Osteocyte (in vitro differentiated cells): ENCODE measurements at regions not wholly inside any gene's neighbourhood (a gene's known extent, or its start where the extent isn't known, plus 50 kb on each side); places are given as distances from the start of the nearest gene placed in this dataset.

Experiments used
- DNase-seq: peaks from one replicate; pipeline ENCODE4 v3.0.0; 2021; ENCODE audit warnings: mixed read lengths; ENCODE audit not compliant: unreplicated experiment; ENCODE audit errors: extremely low spot score
- H3K27ac Mint-ChIP-seq: one replicate; pipeline ENCODE4 v1.8.0; 2021; ENCODE audit warnings: mild to moderate bottlenecking, mixed read lengths; ENCODE audit not compliant: unreplicated experiment
- H3K27me3 Mint-ChIP-seq: one replicate; pipeline ENCODE4 v1.8.0; 2021; ENCODE audit warnings: mixed read lengths; ENCODE audit not compliant: unreplicated experiment
- H3K36me3 Mint-ChIP-seq: one replicate; pipeline ENCODE4 v1.8.0; 2021; ENCODE audit warnings: mixed read lengths; ENCODE audit not compliant: unreplicated experiment
- H3K4me1 Mint-ChIP-seq: one replicate; pipeline ENCODE4 v1.8.0; 2021; ENCODE audit warnings: mixed read lengths; ENCODE audit not compliant: unreplicated experiment
- H3K4me3 Mint-ChIP-seq: one replicate; pipeline ENCODE4 v1.8.0; 2021; ENCODE audit warnings: mild to moderate bottlenecking, moderate library complexity, mixed read lengths; ENCODE audit not compliant: unreplicated experiment
- H3K9me3 Mint-ChIP-seq: one replicate; pipeline ENCODE4 v1.8.0; 2021; ENCODE audit warnings: mixed read lengths; ENCODE audit not compliant: unreplicated experiment
- TF ChIP-seq, protein P1 (sequence below): fragments of 200-600 bp; sonication (generic); IDR thresholded peaks from 2 replicates; pipeline ENCODE4 v1.5.0; 2021; ENCODE audit warnings: antibody characterized with exemption, mild to moderate bottlenecking, moderate library complexity

DNA sequence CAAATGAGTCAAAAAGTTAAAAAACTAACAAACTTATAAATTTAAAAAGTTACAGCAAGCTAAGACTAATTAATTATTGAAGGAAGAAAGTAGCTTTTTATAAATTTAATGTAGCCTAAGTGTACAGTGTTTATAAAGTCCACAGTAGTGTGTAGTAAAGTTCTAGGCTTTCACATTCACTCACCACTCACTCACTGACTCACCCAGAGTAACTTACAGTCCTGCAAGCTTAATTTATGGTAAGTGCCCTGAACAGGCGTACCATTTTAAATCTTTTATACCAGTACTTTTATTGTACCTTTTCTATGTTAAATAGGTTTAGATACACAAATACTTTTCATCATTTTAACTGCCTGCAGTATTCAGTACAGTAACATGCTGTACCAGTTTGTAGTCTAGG, 80.0 kb upstream of the C9orf72 start:
- TF ChIP-seq, protein P1, sequence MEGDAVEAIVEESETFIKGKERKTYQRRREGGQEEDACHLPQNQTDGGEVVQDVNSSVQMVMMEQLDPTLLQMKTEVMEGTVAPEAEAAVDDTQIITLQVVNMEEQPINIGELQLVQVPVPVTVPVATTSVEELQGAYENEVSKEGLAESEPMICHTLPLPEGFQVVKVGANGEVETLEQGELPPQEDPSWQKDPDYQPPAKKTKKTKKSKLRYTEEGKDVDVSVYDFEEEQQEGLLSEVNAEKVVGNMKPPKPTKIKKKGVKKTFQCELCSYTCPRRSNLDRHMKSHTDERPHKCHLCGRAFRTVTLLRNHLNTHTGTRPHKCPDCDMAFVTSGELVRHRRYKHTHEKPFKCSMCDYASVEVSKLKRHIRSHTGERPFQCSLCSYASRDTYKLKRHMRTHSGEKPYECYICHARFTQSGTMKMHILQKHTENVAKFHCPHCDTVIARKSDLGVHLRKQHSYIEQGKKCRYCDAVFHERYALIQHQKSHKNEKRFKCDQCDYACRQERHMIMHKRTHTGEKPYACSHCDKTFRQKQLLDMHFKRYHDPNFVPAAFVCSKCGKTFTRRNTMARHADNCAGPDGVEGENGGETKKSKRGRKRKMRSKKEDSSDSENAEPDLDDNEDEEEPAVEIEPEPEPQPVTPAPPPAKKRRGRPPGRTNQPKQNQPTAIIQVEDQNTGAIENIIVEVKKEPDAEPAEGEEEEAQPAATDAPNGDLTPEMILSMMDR = no peak
- H3K4me1 Mint-ChIP-seq = no peaks in the 10 kb centered on the region
- H3K36me3 Mint-ChIP-seq = no peaks in the 10 kb centered on the region
- H3K27ac Mint-ChIP-seq = no peak overlapping the region
- no peak for DNase-seq
- H3K4me3 Mint-ChIP-seq = no peak overlapping the region
- peaks cover 3% of the 10 kb centered on the region for H3K9me3 Mint-ChIP-seq
- no peaks in the 10 kb centered on the region for H3K27me3 Mint-ChIP-seq

DNA sequence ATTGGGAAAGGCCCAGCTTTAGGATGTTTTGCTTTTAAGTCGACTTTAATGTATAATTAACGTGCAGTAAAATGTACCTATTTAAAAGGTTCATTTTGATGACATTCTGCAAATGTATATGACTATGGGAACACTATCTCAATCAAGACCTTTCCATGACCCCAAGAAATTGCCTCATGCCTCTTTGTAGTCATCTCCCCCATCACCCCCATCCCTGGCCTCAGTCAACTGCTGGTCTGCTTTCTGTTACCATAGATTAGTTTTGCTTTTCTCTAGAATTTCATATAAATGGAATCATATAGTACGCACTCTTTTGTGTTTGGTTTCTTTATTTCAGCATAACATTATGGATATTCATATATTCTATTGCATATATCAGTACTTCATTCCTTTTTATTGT, 80.7 kb upstream of the C9orf72 start:
- H3K9me3 Mint-ChIP-seq = no peaks in the 10 kb centered on the region
- TF ChIP-seq, protein P1 = no peak
- no peaks in the 10 kb centered on the region for H3K4me1 Mint-ChIP-seq
- no peak overlapping the region for H3K27ac Mint-ChIP-seq
- H3K27me3 Mint-ChIP-seq = no peaks in the 10 kb centered on the region
- no peaks in the 10 kb centered on the region for H3K36me3 Mint-ChIP-seq
- H3K4me3 Mint-ChIP-seq = no peak overlapping the region
- DNase-seq = no peak

DNA sequence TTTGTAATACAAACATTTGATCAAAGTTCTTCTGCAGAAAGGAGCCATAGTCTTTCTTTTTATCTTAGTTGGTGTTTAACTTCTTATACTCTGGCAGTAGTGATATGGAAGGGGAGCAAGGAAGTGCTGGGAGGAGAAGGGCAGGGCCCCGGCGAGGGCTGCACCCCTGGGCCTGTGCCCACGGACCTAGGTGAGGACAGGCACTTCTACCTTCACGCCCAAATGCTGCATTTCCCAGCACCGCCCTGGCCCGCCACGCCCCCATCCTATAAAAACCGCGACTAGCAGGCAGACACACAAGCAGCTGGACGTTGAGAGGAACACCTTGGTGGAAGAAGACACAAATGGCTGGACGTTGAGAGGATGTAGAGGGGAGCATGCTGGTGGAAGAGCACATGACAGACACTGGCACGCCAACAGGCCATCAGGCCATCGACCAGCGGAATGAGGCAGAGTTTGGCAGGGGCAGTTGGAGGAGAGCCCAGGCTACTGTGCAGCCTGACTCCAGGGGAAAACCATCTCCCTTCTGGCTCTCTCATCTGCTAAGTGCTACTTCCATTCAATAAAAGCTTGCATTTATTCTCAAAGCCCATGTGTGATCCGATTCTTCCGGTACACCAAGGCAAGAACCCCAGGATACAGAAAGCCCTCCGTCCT, 81.5 kb upstream of the C9orf72 start:
- no peaks in the 10 kb centered on the region for H3K27me3 Mint-ChIP-seq
- H3K27ac Mint-ChIP-seq = no peak overlapping the region
- no peaks in the 10 kb centered on the region for H3K36me3 Mint-ChIP-seq
- no peaks in the 10 kb centered on the region for H3K4me1 Mint-ChIP-seq
- H3K4me3 Mint-ChIP-seq = no peak overlapping the region
- DNase-seq = no peak
- no peaks in the 10 kb centered on the region for H3K9me3 Mint-ChIP-seq
- TF ChIP-seq, protein P1 = no peak

DNA sequence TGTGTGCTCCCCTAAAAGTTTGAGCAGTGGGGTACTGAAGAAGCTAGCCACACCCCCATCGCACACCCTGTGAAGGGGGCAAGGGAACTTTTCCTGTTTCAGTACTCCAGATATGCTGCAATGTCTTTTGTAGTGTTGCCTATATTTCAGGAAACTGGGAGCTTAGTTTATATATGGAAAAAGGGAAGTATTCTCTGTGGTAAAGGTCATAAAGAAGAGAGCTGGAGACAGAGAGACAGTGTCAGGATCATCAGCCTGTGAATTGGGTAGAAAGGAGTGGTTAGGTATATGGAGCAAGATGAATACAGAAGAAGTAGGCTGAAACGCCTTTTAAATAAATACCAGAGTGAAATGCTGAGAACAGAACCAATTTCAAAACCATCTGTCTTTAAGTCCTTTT, 82.2 kb upstream of the C9orf72 start:
- Mint-ChIP-seq H3K36me3 (no peaks in the 10 kb centered on the region), H3K4me3 (no peak overlapping the region), H3K27ac (no peak overlapping the region), H3K27me3 (no peaks in the 10 kb centered on the region), H3K9me3 (no peaks in the 10 kb centered on the region), H3K4me1 (no peaks in the 10 kb centered on the region)
- DNase-seq = no peak
- TF ChIP-seq, protein P1 = no peak

DNA sequence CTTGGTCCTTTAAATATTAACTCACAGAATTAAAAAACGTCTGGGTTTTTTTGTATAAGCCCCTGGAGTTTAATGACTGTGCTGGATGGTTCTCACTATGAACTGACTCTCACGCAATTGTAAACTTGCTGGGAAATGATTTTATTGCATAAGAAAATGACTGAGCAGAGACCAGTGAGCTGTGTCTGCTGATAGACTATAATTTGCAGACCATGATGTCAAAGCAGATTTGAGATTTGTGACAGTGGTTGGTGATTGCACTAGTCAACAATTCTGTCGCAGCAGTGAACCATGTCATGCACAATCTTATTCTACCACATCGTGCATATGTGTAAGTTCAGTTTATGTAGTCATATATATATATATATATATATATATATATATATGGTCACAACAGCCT, 85.7 kb upstream of the C9orf72 start:
- H3K4me1 Mint-ChIP-seq = no peaks in the 10 kb centered on the region
- H3K36me3 Mint-ChIP-seq = no peaks in the 10 kb centered on the region
- H3K9me3 Mint-ChIP-seq = no peaks in the 10 kb centered on the region
- no peak overlapping the region for H3K27ac Mint-ChIP-seq
- no peak for DNase-seq
- H3K27me3 Mint-ChIP-seq = peaks cover 5% of the 10 kb centered on the region
- no peak overlapping the region for H3K4me3 Mint-ChIP-seq
- TF ChIP-seq, protein P1 = no peak
